ENCODE measurements at regions not wholly inside any gene's neighbourhood (a gene's known extent, or its start where the extent isn't known, plus 50 kb on each side); places are given as distances from the start of the nearest gene placed in this dataset.

DNA sequence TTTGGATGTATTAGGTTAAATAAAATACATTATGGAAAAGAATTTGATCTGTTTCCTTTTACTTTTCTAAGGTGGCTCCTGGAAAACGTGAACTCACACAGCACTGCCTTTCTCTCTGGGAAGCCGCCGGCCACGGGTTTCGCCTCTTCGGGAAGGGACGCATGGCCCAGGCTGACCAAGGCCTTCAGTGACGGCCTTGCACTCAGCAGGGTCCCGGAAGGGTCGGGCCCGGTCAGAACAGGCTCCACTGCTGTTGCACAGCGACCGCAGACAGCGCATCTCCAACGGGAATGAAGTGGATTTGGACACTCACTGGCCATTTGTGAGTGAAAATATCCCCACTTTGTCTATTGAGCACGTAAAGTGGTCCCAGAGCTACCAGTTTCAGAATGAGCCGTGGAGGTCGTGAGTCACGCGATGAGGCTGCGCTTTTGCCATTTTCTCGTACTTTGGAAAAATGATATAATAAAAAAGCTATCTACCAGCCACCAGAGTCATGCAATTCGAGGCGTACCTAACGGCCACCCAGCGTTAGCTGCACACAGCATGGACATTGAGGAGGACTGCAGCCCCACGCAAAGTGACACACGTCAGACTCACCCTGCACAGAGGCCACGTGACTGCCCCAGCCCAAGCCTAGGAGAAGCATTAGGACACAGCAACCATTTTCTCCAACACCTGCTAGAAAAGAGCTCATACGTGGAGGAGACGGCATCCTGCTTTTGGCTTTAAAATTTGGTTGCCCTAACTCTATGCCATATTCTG is 244.3 kb downstream of the TTLL2 start:
- no peaks in the 10 kb centered on the region for H3K9me3 ChIP-seq (ENCODE audit: control insufficient read depth, insufficient read depth, low read length)
- H3K4me3 ChIP-seq (ENCODE audit: low read length) = no peak overlapping the region
- H3K79me2 ChIP-seq (ENCODE audit: control insufficient read depth, low read length) = no peaks in the 10 kb centered on the region
- H3K27me3 ChIP-seq (ENCODE audit: control insufficient read depth, low read length) = no peaks in the 10 kb centered on the region
- no peaks in the 10 kb centered on the region for H3F3A ChIP-seq (ENCODE audit: control insufficient read depth, insufficient read depth)
- H4K20me1 ChIP-seq (ENCODE audit: control insufficient read depth, insufficient read depth, low read depth, low read length) = no peaks in the 10 kb centered on the region
- no peaks in the 10 kb centered on the region for H3K36me3 ChIP-seq (ENCODE audit: control insufficient read depth, low read length)
- no peak for TF ChIP-seq EZH2phosphoT487 (IDR thresholded peaks at IDR 0.05; ENCODE audit: borderline replicate concordance, low read length)
- TF ChIP-seq, protein P1, sequence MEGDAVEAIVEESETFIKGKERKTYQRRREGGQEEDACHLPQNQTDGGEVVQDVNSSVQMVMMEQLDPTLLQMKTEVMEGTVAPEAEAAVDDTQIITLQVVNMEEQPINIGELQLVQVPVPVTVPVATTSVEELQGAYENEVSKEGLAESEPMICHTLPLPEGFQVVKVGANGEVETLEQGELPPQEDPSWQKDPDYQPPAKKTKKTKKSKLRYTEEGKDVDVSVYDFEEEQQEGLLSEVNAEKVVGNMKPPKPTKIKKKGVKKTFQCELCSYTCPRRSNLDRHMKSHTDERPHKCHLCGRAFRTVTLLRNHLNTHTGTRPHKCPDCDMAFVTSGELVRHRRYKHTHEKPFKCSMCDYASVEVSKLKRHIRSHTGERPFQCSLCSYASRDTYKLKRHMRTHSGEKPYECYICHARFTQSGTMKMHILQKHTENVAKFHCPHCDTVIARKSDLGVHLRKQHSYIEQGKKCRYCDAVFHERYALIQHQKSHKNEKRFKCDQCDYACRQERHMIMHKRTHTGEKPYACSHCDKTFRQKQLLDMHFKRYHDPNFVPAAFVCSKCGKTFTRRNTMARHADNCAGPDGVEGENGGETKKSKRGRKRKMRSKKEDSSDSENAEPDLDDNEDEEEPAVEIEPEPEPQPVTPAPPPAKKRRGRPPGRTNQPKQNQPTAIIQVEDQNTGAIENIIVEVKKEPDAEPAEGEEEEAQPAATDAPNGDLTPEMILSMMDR (IDR thresholded peaks at IDR 0.05; ENCODE audit: low read depth, low read length, poor library complexity, severe bottlenecking) = no peak
- no peaks in the 10 kb centered on the region for H3K9me2 ChIP-seq (replicated peaks; ENCODE audit: control insufficient read depth, low read length)
- H3K4me1 ChIP-seq (ENCODE audit: control insufficient read depth, low read length) = no peaks in the 10 kb centered on the region
- no peak overlapping the region for H3K4me2 ChIP-seq (ENCODE audit: low read length)
- H3K27ac ChIP-seq (ENCODE audit: low read depth, low read length) = no peak overlapping the region

DNA sequence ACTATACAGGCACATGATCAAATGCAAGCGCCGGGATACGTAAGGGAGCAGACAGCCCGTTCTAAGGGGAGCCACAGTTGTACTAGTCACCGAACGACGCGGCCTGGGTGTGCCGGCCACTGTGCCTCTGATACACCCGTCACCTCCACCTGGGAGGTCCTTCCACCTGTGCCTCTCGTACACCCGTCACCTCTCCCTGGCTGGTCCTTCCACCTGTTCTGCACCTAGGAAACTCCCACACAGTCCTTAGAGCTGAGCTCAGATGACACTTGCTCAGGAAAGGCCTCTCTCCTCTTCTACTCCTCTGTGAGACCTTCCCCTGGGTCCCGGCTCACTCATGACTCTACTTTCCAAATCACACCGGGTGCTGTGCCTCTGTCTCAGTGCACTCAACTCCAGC is 245.0 kb downstream of the TTLL2 start:
- Histone ChIP-seq H3K4me2 (ENCODE audit: low read length) (no peak overlapping the region), H3K27me3 (ENCODE audit: control insufficient read depth, low read length) (no peaks in the 10 kb centered on the region), H3K79me2 (ENCODE audit: control insufficient read depth, low read length) (no peaks in the 10 kb centered on the region), H3K27ac (ENCODE audit: low read depth, low read length) (no peak overlapping the region), H3K4me1 (ENCODE audit: control insufficient read depth, low read length) (no peaks in the 10 kb centered on the region), H3K36me3 (ENCODE audit: control insufficient read depth, low read length) (no peaks in the 10 kb centered on the region), H3F3A (ENCODE audit: control insufficient read depth, insufficient read depth) (no peaks in the 10 kb centered on the region), H3K9me2 (replicated peaks; ENCODE audit: control insufficient read depth, low read length) (no peaks in the 10 kb centered on the region), H3K4me3 (ENCODE audit: low read length) (no peak overlapping the region), H3K9me3 (ENCODE audit: control insufficient read depth, insufficient read depth, low read length) (no peaks in the 10 kb centered on the region), H4K20me1 (ENCODE audit: control insufficient read depth, insufficient read depth, low read depth, low read length) (no peaks in the 10 kb centered on the region)
- TF ChIP-seq, protein P1 (IDR thresholded peaks at IDR 0.05; ENCODE audit: low read depth, low read length, poor library complexity, severe bottlenecking) = no peak
- no peak for TF ChIP-seq EZH2phosphoT487 (IDR thresholded peaks at IDR 0.05; ENCODE audit: borderline replicate concordance, low read length)

DNA sequence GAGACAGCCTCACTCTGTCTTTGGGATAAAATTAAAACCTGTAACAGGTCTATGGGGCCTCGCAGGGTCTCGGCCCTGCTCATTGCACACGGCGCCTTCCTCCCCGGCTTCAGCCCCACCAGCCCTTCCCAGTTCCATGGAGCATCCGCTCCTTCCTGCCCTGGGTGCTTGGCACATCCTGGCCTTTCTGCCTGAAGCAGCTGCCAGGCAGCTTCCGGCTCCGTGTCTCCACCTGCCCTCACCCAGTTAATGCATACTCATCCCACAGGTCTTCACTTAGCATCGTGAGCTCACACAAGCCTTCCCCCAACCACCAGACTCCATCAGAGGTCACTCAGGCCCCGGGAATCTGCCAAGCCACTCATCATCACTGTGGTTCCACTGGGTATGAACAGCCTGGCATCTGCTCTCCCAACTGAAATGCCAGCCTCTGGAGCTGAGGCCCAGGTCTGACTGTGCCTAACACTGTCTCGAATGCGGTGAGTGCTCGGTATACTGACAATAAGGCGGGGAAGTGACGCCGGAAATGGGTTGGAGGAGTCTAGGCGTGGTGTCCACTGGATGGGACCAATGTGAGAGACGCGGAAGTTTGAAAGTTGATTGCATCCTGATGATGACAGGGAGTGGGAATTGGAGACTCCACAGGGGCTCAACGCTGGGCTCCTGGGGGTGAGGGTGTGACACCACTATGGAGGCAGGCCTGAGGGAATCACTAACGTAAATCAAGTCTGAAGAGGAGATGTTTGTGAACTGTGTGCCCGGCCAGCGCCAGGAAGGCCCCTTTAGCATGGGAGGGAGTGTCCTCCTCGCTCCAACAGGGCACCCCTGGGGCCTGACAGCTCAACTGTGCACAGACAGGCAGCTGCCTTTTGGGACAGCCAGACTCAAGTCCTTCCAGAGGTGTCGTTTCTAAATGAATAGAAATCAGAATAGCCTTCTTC is 245.8 kb downstream of the TTLL2 start:
- Histone ChIP-seq H3K27ac (ENCODE audit: low read depth, low read length) (no peak overlapping the region), H3F3A (ENCODE audit: control insufficient read depth, insufficient read depth) (no peaks in the 10 kb centered on the region), H4K20me1 (ENCODE audit: control insufficient read depth, insufficient read depth, low read depth, low read length) (no peaks in the 10 kb centered on the region), H3K27me3 (ENCODE audit: control insufficient read depth, low read length) (no peaks in the 10 kb centered on the region), H3K36me3 (ENCODE audit: control insufficient read depth, low read length) (no peaks in the 10 kb centered on the region), H3K9me3 (ENCODE audit: control insufficient read depth, insufficient read depth, low read length) (no peaks in the 10 kb centered on the region), H3K79me2 (ENCODE audit: control insufficient read depth, low read length) (no peaks in the 10 kb centered on the region), H3K4me2 (ENCODE audit: low read length) (no peak overlapping the region), H3K9me2 (replicated peaks; ENCODE audit: control insufficient read depth, low read length) (no peaks in the 10 kb centered on the region), H3K4me3 (ENCODE audit: low read length) (no peak overlapping the region), H3K4me1 (ENCODE audit: control insufficient read depth, low read length) (no peaks in the 10 kb centered on the region)
- TF ChIP-seq, protein P1 (IDR thresholded peaks at IDR 0.05; ENCODE audit: low read depth, low read length, poor library complexity, severe bottlenecking) = no peak
- TF ChIP-seq EZH2phosphoT487 (IDR thresholded peaks at IDR 0.05; ENCODE audit: borderline replicate concordance, low read length) = no peak

All from DOHH2 (cell line).